Right hindlimb (tissue), 1 donor: ENCODE measurements at regions not wholly inside any gene's neighbourhood (a gene's known extent, or its start where the extent isn't known, plus 50 kb on each side); places are given as distances from the start of the nearest gene placed in this dataset.

Experiments used
- DNase-seq: peaks from one replicate; pipeline ENCODE4 v3.0.0-alpha.2; 2018

DNA sequence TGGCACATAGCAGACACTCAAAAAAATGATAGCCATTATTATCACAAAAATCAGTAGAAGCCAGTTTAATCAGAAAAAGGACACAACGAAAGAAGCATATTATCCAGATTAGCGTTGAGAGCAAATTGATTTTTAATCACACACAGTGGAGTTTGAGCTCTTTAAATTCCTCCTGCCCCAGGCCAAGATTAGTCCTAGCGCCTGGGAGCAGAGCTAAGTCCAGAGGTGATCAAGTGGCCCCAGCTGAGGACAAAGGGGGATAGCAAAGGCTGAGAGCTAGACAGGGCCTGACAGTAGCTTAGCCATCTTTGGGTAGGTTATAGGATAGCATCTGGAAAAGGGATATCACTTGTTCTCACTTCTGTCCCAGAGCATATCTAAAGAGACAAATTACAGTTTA, 133.6 kb downstream of the NXPE2 start:
- no peak for DNase-seq

DNA sequence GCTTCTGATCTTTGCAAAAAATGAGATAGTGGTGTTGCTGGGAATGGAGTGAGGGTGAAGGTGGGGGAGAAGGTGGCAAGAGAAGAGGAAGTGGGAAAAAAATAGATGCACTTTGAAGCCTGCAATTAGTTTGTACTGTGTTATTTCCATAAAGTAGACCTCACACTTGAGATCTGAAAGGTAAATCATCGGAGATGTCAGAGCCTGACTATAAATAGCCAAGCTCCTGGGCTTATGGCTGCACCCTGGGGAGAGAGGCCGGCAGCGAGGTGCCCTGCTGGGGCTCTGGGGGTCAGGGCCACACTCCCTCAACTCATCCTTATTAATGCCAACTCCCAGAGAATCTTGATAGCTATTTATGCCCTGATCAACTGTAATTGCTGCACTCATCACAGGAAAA, 134.4 kb downstream of the NXPE2 start:
- no peak for DNase-seq

DNA sequence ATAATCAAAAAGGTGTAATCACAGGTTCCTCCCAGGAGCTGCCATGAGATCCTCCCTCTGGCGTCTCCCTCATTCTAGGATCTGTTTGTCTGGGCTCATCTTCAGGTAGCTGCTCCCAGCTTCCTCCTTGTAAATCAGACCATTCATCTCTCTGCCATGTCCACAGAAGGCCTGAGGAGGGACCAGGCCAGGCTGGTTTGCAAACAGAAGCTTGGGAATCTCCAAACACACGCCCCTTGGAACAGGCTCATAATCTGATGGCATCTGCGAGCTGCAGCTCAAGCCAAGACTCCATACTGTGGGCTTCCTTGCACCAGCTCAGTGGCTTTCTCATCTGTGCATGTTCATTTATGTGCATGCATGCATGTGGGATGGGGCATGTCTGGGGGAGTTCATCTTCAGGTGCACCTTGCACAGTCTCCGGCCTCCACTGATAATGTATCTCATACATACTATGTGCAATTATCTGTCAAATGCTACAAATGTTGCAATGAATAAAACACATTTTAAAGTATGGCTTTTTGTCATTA, 134.9 kb downstream of the NXPE2 start:
- no peak for DNase-seq

DNA sequence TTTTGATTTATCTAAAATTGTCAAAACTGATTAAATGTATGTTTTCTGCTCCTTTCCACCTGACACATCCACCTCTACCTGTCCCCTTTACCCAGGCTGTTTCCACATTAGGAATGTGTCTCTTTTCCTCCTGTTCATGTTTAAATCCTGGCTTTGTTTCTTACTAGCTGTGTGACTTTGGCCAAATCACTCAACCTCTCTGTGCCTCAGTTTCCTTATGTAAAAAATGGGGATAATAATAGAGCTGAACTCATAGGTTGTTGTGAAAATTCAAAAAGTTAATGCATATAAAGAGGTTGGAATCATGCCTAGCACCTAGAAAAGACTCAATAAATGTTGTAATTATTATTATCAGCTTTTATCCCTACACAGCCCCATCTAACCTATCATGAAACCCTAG, 136.8 kb downstream of the NXPE2 start:
- DNase-seq = no peak

DNA sequence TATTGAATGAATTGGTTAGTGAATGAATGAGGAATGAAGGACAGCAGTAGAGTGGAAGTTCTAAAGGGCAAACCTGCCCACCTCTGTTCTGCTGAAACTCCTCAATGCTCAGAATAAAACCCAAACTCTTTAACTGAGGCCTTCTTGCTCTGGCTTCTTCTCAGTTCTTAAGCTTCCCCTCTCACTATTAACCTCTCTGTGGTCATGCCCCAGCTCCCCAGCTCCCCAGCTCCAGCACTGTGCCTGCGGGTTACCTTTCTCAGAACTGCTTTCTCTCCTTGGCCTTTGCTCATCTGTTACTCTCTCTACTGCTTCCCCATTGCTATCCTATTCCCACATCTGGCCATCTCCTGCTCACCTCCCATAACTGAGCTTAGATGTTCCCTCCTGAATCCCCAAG, 137.4 kb downstream of the NXPE2 start:
- no peak for DNase-seq

DNA sequence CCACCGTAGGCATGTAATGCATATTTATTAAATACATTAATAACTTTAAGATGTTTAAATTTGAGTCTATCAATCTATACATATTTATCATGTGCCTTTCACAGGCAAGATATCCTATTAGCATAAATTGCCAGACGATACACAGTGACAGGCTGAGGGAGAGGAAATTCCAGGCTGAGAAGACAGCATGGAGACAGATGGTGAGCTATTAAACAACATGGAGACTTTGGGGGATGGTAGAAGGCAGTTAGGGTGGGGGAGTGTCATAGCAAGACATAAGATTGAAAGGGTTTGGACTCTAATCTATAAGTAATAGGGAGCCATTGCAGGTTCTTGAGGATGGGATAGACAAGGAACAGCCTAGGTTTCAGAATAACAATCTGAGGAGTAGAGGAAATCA, 138.5 kb downstream of the NXPE2 start:
- DNase-seq = no peak

DNA sequence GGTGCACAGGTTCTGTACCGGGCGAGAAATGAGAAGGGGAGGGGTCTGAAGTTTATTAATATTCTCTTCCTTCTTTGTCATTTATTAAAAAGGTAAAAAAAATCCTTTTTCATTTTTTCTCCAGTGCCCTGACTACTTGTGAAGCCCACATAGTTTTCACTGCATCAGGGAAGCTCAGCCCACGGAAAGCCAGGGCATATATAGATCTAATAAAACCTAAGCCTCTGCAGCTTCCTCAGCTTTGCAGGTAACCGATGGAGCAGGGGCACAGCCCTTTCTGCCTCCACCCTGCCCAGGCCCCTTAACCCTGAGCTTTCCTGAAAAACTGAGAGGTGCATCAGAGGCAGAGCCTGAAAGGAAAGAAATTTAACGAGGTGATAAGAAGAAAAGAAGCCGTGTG, 140.1 kb downstream of the NXPE2 start:
- no peak for DNase-seq

DNA sequence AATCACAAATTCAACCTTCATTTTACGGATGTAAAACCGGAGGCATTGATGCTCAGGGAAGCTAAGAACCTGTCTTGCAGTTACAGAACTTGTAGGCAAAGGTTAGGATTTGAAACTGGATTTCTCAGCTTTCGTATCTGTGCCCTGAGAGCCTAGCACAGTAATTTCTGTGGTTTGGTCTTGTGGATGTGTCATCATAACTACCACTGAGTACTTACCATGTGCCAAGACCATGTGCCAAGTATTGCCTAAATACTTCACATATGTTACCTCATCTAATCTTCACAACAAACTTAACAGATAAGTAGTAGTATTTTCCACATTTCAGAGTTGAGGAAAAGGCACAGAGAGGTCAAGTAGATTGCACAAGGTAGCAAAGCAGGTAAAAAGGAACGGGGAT, 140.7 kb downstream of the NXPE2 start:
- no peak for DNase-seq

DNA sequence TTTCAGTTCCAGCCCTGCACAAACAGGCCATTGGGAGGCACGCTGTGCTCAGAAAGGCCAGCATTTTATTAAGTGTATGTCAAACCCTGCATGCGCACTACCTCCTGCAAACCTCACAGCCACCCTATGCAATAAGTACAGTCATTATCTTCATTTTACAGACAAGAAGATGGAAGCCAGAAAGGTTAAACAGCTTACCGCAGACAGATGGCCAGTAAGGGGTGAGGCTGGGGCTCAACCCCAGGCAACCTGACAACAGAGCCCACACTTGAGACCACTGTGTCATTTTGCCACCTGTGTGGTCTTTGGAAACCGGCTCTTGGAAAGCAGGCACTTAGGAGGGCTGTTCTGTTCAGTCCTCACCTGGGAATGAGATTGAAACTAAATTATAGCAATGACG, 142.3 kb downstream of the NXPE2 start:
- DNase-seq = no peak

DNA sequence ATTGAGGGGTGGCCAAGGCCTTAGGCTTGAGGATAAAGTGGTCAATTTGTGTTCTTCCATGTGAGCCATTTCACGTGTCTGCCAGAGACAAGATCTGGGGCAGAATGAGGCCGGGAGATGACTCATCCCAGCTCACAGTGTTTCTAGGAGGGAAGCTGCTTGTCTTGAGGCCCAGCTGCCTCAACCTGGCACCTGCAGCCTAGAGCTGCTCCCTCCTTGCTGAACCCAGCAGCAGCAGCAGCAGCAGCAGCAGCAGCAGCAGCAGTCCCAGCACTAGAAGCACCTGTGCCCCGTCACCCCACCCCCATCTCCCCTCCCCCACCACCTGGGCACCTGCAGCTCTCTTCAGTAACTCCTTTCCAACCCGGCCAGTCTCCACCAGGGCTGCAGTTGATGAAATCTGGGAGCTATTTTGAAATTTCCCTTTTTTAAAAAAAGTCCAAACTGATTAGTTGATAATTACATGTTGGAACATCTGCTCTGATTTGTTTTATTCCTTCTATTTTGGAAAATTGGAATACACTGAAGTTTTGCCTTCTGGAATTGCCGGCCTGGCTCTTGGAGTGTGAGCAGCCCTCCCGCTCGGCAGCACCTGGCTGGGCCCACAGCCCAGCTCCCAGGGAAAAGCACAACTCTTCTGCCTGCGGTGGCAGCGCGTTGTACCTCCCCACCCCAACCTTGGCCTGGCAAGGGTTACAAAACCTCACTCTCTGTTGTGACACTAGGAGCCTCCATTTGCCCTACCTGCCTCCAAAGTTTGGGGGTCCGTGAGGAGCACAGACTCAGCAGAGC, 143.5 kb downstream of the NXPE2 start:
- no peak for DNase-seq

DNA sequence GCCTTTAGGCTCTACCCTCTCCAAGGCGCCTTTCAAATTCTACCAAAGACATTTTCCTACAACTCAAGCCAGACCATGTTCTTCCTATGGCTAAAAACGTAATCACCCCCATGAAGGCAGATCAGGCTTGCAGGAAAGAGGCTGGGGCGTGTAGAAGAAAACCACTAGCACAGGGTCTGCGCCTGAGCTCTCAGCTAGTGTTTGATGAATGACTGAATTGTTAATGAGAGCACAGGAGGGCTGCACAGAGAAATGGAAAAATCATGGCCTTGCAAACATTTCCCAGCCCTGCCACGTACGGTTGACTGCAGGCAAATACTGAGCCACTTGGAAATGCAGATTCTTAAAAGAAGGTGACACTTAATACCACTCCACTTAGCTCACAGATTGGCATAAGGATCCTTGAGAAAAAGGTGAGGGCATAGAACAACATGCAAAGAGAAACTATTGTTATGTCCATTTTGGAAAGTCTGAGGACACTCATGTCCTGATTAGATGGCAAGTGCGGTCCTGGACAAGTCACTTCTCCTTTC, 148.6 kb downstream of the NXPE2 start:
- DNase-seq = no peak

DNA sequence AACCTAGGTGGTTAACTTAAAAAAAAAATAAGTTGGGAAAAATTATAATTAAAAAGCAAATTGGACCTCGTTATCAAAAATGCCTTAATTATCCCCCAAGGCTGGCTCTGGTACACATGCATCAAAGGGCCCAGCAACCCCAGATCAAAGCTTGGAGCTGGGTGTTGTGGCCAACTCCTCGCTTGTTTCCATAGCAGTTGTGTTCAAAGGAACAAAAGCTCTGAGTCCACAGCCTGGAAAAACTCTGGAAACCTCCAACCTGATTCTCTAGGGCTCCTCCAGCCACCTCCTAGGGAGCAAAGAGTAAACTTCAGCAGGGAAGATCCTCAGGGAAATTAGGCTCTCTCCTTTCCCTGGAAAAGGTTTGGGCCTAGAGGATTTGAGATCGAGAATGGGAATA, 149.4 kb downstream of the NXPE2 start:
- DNase-seq = no peak

DNA sequence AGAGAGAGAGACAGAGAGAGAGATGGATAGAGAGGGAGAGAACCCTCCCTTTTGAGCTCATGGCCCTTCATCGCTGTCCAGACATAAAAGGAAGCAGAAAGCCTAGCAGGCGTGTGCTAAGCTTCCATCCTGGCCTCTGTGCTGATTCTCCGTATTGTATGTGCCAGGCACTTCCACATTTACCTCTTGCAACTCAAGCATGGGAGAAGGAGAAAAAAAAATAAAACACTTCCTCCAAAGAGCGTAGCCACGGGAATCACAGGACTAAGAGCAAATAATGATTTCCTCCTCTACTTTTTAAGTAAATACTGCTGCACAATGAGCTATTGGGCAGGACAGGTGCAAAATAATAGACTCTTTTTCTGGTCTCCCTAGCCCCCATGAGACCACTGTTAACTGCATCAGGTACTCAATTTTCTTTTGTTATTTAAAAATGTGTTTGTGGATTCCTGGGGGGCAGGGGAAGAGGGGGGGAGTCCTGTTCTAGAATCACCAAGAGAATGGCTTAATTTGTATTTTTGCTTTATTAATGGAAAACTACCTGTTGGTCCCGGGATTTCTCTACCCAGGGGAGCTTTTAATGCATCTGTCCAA, 154.3 kb downstream of the NXPE2 start:
- no peak for DNase-seq

DNA sequence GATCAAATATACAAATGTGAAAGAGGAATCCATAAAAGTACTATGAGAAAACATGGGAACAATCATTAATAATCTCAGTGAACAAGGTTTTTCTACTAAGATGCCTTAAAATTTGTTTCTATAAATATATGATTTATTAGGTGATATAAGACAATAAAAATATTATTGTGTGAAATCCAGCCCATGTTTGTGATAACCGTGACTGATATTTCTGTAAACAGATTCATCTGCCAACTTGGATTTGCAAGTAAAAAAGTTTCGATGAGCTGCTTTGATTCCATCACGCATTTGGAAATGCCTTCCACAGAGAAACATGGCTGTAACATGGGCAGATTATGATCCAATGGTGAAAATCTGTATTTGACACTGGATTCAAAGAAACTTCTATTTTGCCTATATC, 157.8 kb downstream of the NXPE2 start:
- no peak for DNase-seq

DNA sequence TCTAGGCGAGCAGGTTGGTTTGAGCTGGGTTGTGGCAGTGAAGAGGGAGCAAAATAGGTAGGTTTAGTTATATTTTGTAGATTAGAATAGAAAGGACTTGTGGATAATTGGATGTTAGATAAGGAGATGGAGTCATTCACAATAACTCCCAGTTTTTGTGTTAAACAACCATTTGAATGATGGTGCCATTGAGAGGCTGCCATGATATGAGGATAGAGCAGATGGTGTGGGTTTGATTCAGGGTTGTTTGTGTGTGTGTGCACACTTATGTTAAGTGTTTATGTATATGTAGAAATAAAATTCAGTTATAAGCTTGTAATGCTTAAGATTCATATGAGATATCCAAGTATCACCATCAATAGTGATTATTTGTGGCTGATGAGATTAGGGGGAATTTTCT, 166.6 kb downstream of the NXPE2 start:
- no peak for DNase-seq

DNA sequence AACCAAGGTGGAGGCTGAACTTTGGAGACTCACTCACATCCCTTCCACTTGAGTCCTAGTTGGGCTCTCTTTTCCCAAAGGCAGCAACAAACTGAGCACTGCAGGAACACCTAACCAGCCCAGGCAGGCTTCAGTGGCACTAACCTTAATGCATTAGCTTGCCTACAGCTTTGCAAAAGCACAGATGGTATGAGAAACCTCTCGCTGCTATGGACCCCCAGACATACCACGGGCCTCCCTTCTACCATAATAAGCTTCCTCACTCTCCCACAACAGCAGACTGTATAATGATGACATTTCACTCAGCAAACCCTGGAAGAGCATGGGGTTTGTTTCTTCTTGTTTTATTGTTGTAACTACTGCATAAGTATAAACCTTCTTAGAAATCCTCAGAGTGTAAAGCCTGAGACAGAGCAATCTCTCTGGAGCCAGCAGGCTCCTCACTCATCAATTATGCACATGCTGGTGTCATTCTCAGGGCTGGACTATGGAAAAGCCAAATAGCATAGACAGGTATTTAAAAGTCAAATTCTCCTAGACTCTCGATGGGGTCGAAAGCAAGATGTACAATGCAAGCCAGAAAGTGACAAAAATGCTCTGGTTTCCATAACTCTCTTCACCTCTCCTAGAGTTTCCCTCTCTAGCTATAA, 167.6 kb downstream of the NXPE2 start:
- no peak for DNase-seq

DNA sequence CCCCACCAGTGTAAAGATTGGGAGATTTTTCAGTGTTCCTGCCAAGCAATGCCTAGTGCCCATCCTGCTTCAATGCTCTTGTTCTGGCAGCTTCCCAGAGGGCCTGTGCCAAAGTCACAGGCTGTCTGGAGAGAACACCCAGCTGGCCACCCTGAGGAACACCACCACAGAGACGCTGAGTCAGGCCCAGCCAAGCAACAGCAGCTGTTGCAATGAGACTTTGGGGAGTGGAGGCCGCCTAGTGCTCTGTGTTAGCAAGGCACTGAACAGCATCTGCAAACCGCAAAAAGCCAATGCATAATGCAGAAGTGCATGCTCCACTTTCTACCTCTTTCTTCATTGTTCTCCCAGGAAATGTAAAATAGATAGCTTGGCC, 168.1 kb downstream of the NXPE2 start:
- peak; percentile 83 for DNase-seq

DNA sequence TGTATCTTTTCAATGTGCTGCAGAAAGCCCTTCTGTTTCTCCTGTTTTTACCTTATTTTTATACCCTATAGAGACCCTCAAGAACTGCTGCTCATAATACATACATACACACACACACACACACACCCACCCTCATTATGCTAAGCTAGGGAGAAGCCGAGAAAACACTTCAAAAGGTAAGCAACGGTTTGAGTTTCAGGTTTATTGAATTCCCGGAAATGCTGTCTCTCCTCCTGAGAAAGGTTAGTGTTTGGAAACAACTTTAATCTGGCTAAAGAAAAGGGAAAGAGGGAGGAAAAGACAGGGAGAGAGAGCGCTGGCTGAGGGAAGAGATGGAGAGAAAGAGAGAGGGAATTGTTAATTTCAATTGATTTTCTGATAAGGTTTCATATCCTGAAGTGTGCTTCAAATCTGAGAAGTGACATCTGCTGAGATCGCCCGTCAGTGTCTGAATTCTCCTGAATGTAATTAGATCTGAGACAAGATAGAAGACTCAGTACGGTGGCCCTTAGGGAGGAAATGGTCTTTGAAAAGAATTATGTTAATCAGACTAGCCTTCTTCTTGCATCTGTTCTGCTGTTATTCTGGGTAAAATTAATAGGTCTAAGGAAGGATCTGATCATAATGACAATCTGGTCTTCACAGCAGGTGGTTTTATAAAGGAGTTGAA, 169.1 kb downstream of the NXPE2 start:
- no peak for DNase-seq

DNA sequence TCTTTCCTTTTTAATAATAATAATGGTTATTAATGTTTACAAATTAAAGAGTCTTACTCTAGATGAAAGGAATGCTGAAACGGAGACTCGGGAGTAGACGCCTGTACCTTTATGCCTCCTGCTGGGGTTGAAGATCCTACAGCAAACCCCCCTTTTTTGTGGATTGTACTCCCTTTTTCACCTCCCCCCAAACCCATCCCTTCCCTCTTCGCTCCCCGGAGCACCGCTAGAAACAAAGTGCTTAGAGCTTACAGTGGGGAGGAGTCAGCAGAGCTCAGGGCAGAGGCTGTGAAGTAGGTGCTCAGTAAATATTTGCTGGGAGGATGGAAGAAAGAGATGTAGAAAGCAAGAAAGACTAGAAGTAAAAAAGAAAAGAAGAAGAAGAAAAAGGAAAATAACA, 169.7 kb downstream of the NXPE2 start:
- DNase-seq = no peak

DNA sequence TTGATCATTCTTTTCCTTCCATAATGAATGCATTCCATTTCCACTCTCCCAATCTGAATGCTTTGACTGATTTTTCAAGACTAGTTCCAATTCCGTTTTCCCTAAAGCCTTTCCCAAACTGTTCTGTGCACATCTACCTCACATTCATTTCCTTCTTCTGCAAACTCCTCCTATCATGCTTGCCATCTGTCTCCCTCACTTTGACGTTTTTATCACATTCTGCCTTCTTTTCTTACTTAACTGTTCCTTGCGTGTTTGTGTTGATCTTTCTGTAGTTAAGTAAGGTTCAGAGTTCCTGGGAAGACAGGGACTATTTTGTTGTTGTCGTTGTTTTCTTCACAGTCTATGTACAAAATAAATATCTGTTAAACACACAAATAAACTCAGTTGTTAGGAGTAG, 179.0 kb downstream of the NXPE2 start:
- DNase-seq = no peak

DNA sequence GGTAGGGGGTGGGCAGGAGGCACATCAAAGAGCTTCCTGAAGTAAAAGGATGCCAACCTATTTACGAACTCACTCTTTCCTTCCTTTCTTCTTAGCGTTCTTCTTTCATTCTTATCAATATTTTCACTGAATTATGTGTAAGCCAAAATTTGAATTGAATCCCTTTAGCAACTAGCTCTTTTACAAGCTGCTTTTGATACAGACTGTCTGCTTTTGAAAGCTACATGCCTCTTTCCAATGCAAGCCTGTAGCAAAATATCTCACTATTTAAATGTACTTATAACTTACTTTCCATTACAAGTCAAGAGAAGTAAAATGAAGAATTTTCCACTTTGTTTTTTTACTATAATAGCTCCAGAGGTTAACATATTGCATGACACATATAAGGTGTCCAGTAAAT, 186.6 kb downstream of the NXPE2 start:
- no peak for DNase-seq

DNA sequence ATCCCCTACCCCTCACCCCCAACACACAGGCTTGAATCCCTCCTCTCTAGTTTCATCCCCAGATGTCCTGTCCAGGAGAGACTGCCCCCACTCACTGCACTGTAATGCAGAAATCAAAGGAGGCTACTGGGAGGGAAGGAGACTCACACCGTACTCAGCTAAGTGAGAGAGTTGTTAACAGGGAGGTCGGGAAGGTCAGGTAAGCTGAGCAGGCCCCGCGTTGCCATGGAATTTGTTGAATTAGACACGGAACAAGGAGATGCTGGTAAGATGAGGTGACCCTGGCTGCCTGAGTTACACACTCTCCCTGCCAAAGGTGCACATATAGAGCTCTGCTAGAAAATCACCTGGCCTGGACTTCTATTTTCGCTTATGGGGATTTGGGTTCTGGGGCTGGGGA, 197.9 kb downstream of the NXPE2 start:
- no peak for DNase-seq

DNA sequence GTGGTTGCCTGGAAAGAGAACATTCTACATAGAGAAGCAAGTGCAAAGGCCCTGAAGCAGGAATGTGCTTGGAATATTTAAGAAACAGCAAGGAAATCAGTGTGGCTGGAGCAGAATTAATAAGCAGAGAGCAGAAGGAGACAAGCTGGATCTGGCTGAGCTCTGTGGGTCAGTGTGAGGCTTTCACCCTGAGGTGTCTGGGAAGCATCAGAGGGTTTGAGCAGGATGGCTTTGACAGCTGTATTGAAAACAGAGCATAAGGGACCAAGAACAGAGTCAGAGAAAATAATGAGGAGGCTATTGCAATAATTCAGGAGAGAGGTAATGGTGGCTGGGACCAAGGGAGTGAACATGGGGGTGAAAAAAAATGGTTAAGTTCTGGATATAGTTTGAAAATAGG, 199.6 kb downstream of the NXPE2 start:
- DNase-seq = no peak
